ENCODE measurements at regions not wholly inside any gene's neighbourhood (a gene's known extent, or its start where the extent isn't known, plus 50 kb on each side); places are given as distances from the start of the nearest gene placed in this dataset.

DNA sequence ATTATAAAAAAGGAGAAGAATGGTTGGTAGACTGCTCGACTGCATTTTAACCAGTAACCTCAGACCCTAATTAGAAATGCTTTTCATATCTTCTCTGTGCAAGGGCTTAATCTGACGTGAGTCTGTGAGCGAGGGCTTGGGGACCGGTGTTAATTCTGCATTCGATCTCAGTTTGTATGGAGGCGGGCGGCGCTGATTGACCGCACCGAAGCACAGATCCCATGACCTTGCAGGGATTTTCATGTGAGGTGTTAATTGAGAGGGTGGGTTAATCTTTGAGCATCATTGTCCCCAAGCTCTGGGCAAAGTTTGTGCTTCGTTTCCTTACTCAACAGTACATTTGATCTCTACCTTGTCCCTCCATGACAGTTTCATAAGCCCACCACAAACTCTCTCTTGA is 250.9 kb downstream of the NR2F2 start:
- Histone ChIP-seq H3K4me3 (ENCODE audit: low read depth, low read length) (no peak overlapping the region), H3K9ac (ENCODE audit: low read length) (no peak overlapping the region), H3K27ac (ENCODE audit: low read depth, low read length) (no peak overlapping the region), H3K9me3 (ENCODE audit: control insufficient read depth, insufficient read depth, low read depth, low read length) (no peaks in the 10 kb centered on the region), H3K4me1 (ENCODE audit: control insufficient read depth, insufficient read depth, low read length) (0 out of 2 replicates have a peak, but pooled peaks cover 3% of the 10 kb centered on the region), H3K27me3 (ENCODE audit: control insufficient read depth, insufficient read depth, low read length) (no peaks in the 10 kb centered on the region), H3K36me3 (ENCODE audit: control insufficient read depth, insufficient read depth, low read length) (no peaks in the 10 kb centered on the region)

DNA sequence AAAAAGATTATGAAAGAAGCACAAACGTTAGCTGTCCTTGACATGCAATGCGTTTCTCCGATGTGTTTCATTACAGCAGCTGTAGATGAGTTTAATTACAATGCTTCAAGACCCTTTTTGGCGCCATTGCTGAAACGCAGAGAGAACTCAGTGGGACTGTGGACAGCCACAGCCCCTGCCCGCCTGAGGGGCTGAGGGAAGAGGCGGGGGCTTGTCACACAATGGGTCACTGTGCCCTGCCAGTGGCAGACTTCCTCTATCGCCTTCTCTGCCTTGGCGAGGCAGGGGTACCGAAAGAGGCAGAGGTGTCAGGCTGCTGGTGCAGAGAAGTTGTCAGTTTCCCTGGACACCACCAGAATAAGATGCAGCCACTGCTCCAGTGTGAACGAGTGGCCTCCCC is 252.0 kb downstream of the NR2F2 start:
- Histone ChIP-seq H3K4me1 (ENCODE audit: control insufficient read depth, insufficient read depth, low read length) (peaks cover 5% of the 10 kb centered on the region; the same call in 1 of the 2 replicates), H3K27me3 (ENCODE audit: control insufficient read depth, insufficient read depth, low read length) (no peaks in the 10 kb centered on the region), H3K9ac (ENCODE audit: low read length) (no peak overlapping the region), H3K4me3 (ENCODE audit: low read depth, low read length) (no peak overlapping the region), H3K36me3 (ENCODE audit: control insufficient read depth, insufficient read depth, low read length) (no peaks in the 10 kb centered on the region), H3K9me3 (ENCODE audit: control insufficient read depth, insufficient read depth, low read depth, low read length) (no peaks in the 10 kb centered on the region), H3K27ac (ENCODE audit: low read depth, low read length) (no peak overlapping the region)

DNA sequence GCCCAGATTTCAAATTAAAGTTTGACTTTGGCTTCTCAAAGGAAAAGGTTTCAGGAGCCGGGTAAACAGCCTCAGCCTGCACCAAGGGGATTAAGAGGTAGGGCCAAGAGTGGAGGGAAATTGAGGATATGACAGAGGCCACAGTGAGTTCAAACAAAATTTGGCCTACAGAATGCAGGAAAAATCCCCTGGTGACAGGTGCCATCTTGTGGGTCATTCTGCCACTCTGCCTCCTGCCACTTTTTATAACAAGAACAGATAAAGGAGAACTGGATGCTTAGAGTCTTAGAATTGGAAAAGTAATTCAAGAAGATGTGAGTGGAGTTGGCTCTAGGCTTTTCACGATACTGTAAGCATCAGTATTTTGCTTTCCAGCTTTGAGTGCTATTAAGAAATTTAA is 253.2 kb downstream of the NR2F2 start:
- no peaks in the 10 kb centered on the region for H3K36me3 ChIP-seq (ENCODE audit: control insufficient read depth, insufficient read depth, low read length)
- H3K4me3 ChIP-seq (ENCODE audit: low read depth, low read length), result no peak overlapping the region
- H3K9me3 ChIP-seq (ENCODE audit: control insufficient read depth, insufficient read depth, low read depth, low read length), result no peaks in the 10 kb centered on the region
- H3K4me1 ChIP-seq (ENCODE audit: control insufficient read depth, insufficient read depth, low read length), result peaks cover 9% of the 10 kb centered on the region; the same call in 1 of the 2 replicates
- H3K27me3 ChIP-seq (ENCODE audit: control insufficient read depth, insufficient read depth, low read length), result no peaks in the 10 kb centered on the region
- H3K9ac ChIP-seq (ENCODE audit: low read length), result no peak overlapping the region
- no peak overlapping the region for H3K27ac ChIP-seq (ENCODE audit: low read depth, low read length)

DNA sequence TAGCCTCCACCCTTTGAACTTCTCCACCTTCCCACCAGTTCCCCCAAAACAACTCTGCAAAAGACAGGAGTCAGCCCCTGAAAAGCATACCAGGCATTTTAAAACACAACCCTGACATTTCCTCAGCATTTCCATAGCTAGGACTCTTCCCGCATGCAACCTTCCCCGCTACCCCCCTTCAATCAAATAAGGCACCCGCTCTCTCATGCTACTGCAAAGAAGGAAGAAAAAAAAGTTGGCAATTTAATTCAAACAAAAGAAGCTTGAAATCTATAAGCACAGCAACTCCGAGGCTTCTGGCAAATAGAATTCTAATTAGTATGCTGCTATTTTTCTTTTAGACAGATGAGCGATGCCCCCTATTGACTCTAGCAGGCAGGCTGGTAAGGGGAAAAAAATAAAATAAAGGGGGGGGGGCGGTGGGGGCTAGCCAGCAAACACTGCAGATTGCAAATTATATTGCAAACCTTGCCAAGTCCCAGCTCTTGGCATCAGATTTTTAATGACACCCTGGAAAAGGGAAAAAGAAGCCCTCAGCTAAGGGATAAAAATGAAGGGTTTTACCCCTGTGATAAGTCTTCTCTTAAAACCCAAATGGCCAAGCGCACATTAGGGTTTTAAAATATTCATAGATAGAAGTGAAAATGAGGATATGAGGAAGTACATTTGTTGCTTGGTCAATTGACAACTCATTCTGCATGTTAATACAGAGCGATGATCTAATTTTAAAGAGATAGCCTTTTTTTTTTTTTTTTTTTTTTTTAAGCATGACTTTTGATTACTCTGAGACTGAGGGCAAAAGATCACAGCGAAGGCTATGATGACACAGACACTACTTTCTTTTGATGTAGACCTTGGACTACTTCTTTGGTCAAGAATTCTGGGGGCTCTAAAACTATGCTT is 255.2 kb downstream of the NR2F2 start:
- Histone ChIP-seq H3K4me3 (ENCODE audit: low read depth, low read length) (no peak overlapping the region), H3K9me3 (ENCODE audit: control insufficient read depth, insufficient read depth, low read depth, low read length) (no peaks in the 10 kb centered on the region), H3K27ac (ENCODE audit: low read depth, low read length) (no peak overlapping the region), H3K4me1 (ENCODE audit: control insufficient read depth, insufficient read depth, low read length) (peaks cover 9% of the 10 kb centered on the region; the same call in 1 of the 2 replicates), H3K36me3 (ENCODE audit: control insufficient read depth, insufficient read depth, low read length) (no peaks in the 10 kb centered on the region), H3K9ac (ENCODE audit: low read length) (no peak overlapping the region), H3K27me3 (ENCODE audit: control insufficient read depth, insufficient read depth, low read length) (no peaks in the 10 kb centered on the region)

DNA sequence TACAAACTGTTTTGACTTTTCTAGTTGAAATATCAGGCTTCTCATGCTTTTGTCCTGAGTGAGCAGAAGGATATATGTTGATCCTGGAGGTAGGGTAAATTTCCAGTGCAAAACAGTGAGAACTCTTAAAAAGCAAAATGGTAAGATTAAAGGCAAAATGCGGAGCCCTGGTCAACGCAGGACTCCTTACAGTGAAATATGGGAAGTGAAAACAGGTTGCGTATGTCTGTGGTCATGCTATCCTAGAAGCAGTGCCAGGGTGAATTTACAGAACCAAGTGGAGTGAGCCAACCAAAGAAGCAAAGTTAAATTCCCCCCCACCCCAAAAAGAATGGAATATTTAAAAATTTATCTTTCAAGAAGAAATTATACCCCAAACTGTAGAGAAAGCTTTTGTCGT is 256.4 kb downstream of the NR2F2 start:
- H3K9ac ChIP-seq (ENCODE audit: low read length), result no peak overlapping the region
- no peak overlapping the region for H3K27ac ChIP-seq (ENCODE audit: low read depth, low read length)
- H3K4me3 ChIP-seq (ENCODE audit: low read depth, low read length), result no peak overlapping the region
- H3K27me3 ChIP-seq (ENCODE audit: control insufficient read depth, insufficient read depth, low read length), result no peaks in the 10 kb centered on the region
- no peaks in the 10 kb centered on the region for H3K9me3 ChIP-seq (ENCODE audit: control insufficient read depth, insufficient read depth, low read depth, low read length)
- H3K36me3 ChIP-seq (ENCODE audit: control insufficient read depth, insufficient read depth, low read length), result no peaks in the 10 kb centered on the region
- H3K4me1 ChIP-seq (ENCODE audit: control insufficient read depth, insufficient read depth, low read length), result peaks cover 9% of the 10 kb centered on the region; the same call in 1 of the 2 replicates

DNA sequence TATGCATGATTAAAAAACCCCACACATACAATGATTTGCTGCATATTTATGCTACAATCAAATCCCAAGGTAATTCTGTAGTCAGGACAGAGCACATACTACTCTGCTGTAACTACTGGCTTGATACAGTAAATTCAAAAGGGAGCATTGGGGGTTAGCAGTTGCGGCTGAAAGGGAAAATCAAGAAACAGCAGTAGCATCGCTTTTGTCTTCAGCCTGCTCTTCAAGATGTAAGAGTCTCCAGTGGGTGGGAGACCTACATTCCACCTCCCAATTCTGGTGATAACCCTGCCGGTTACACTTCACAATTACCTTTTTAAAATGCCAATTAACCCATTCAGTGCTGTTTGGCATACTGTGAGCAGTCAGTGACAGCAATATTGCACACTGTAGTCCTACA is 259.4 kb downstream of the NR2F2 start:
- no peaks in the 10 kb centered on the region for H3K27me3 ChIP-seq (ENCODE audit: control insufficient read depth, insufficient read depth, low read length)
- H3K9me3 ChIP-seq (ENCODE audit: control insufficient read depth, insufficient read depth, low read depth, low read length), result no peaks in the 10 kb centered on the region
- H3K9ac ChIP-seq (ENCODE audit: low read length), result no peak overlapping the region
- no peak overlapping the region for H3K4me3 ChIP-seq (ENCODE audit: low read depth, low read length)
- H3K36me3 ChIP-seq (ENCODE audit: control insufficient read depth, insufficient read depth, low read length), result no peaks in the 10 kb centered on the region
- peaks cover 11% of the 10 kb centered on the region; the same call in 1 of the 2 replicates for H3K4me1 ChIP-seq (ENCODE audit: control insufficient read depth, insufficient read depth, low read length)
- no peak overlapping the region for H3K27ac ChIP-seq (ENCODE audit: low read depth, low read length)

DNA sequence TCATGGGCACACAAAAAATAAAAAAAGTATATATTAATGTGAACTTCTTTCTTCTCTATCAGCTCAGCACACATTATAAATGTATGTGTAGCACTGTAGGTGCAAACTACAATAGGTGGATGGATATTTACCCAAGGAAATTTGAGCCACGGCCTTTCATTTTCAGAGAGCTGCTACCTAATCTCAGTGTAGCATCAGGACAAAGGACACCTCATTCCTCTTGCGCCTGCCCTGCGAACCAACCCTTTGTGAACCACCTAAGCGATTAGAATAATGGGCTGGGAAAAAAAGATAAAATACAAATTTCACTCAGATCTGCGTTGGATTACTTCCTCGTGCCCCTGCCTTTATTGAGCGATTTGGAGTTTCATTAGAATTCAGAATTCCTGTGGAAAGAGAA is 263.2 kb downstream of the NR2F2 start:
- Histone ChIP-seq H3K27ac (ENCODE audit: low read depth, low read length) (no peak overlapping the region), H3K4me1 (ENCODE audit: control insufficient read depth, insufficient read depth, low read length) (peaks cover 3% of the 10 kb centered on the region; the same call in 1 of the 2 replicates), H3K27me3 (ENCODE audit: control insufficient read depth, insufficient read depth, low read length) (no peaks in the 10 kb centered on the region), H3K4me3 (ENCODE audit: low read depth, low read length) (no peak overlapping the region), H3K36me3 (ENCODE audit: control insufficient read depth, insufficient read depth, low read length) (no peaks in the 10 kb centered on the region), H3K9me3 (ENCODE audit: control insufficient read depth, insufficient read depth, low read depth, low read length) (no peaks in the 10 kb centered on the region), H3K9ac (ENCODE audit: low read length) (no peak overlapping the region)

DNA sequence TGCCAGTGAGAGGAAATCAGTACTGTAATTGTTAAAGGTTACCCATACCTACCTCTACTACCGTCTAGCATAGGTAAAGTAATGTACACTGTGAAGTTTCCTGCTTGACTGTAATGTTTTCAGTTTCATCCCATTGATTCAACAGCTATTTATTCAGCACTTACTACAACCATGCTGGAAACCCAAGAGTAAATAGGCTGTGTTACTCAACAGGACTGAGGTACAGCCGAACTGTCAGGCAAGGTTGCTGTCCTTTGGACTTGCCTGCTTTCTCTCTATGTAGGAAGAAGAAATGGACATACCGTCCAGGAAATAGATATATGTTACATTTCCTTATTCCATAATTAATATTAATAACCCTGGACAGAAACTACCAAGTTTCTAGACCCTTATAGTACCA is 265.5 kb downstream of the NR2F2 start:
- Histone ChIP-seq H3K36me3 (ENCODE audit: control insufficient read depth, insufficient read depth, low read length) (no peaks in the 10 kb centered on the region), H3K4me3 (ENCODE audit: low read depth, low read length) (no peak overlapping the region), H3K27ac (ENCODE audit: low read depth, low read length) (no peak overlapping the region), H3K27me3 (ENCODE audit: control insufficient read depth, insufficient read depth, low read length) (no peaks in the 10 kb centered on the region), H3K4me1 (ENCODE audit: control insufficient read depth, insufficient read depth, low read length) (0 out of 2 replicates have a peak, but pooled peaks cover 3% of the 10 kb centered on the region), H3K9ac (ENCODE audit: low read length) (no peak overlapping the region), H3K9me3 (ENCODE audit: control insufficient read depth, insufficient read depth, low read depth, low read length) (no peaks in the 10 kb centered on the region)

DNA sequence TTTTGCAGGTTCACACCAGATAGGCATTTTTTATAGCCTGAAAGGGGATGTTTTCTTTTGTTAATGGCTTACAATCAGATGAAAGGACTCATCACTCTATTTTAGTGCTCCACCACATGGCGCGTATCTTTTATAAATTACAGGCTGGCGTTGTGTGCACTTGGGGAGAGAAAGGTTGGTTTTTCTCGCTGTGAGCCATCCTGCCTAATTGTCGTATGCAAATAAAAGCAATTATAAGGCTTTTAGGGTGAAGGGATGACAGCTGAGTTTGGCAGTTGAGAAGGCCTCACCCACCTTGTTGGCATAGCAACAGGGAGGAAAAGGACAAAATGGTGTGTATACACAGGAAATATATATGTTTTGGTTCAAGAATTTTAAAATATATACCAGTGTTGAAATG is 268.0 kb downstream of the NR2F2 start:
- no peak overlapping the region for H3K27ac ChIP-seq (ENCODE audit: low read depth, low read length)
- 0 out of 2 replicates have a peak, but pooled peaks cover 3% of the 10 kb centered on the region for H3K4me1 ChIP-seq (ENCODE audit: control insufficient read depth, insufficient read depth, low read length)
- no peak overlapping the region for H3K4me3 ChIP-seq (ENCODE audit: low read depth, low read length)
- H3K9me3 ChIP-seq (ENCODE audit: control insufficient read depth, insufficient read depth, low read depth, low read length), result no peaks in the 10 kb centered on the region
- H3K36me3 ChIP-seq (ENCODE audit: control insufficient read depth, insufficient read depth, low read length), result no peaks in the 10 kb centered on the region
- H3K9ac ChIP-seq (ENCODE audit: low read length), result no peak overlapping the region
- H3K27me3 ChIP-seq (ENCODE audit: control insufficient read depth, insufficient read depth, low read length), result no peaks in the 10 kb centered on the region

DNA sequence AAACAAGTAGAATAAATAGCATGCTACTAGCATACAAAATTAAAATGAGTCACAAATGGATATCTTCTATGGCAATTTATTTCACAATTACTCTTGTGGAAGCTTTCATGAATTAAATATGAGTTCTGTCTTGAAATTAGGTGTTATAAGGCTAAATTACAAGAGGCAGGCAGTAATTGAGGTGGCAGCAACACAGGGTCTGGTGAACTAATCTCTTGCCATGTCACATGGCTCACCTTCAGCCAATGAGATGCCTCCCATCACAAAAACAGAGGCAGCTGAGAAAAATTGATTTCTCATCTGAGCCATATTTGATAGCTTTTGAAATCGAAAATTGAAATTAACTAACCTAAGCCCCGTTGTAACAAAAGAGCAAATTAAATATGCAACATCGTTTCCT is 268.8 kb downstream of the NR2F2 start:
- H3K27me3 ChIP-seq (ENCODE audit: control insufficient read depth, insufficient read depth, low read length), result no peaks in the 10 kb centered on the region

DNA sequence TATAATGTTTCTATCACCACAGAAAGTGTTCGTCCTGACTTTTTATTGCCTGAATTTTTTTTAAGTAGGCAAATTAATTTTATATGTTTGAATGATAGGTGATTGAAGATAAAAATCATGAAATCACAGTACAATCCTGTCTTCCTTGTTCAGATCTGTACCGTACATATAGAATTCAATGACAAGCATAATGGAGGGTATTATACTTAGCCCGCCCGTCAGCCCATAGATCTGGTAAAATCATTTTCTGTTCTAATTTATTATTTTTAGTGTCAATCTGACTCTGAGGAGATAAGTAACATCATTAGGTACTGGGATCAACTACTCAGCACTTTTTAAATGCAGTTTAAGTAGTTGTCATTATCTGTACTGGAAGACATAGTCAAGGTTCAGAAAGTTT is 269.9 kb downstream of the NR2F2 start:
- H3K9ac ChIP-seq (ENCODE audit: low read length), result no peak overlapping the region
- no peaks in the 10 kb centered on the region for H3K4me1 ChIP-seq (ENCODE audit: control insufficient read depth, insufficient read depth, low read length)
- no peak overlapping the region for H3K27ac ChIP-seq (ENCODE audit: low read depth, low read length)
- no peaks in the 10 kb centered on the region for H3K27me3 ChIP-seq (ENCODE audit: control insufficient read depth, insufficient read depth, low read length)
- H3K4me3 ChIP-seq (ENCODE audit: low read depth, low read length), result no peak overlapping the region
- no peaks in the 10 kb centered on the region for H3K36me3 ChIP-seq (ENCODE audit: control insufficient read depth, insufficient read depth, low read length)
- no peaks in the 10 kb centered on the region for H3K9me3 ChIP-seq (ENCODE audit: control insufficient read depth, insufficient read depth, low read depth, low read length)

More for the DNA sequence above, 268.8 kb downstream of the NR2F2 start:
- Histone ChIP-seq H3K4me1 (ENCODE audit: control insufficient read depth, insufficient read depth, low read length) (no peaks in the 10 kb centered on the region), H3K27ac (ENCODE audit: low read depth, low read length) (no peak overlapping the region), H3K4me3 (ENCODE audit: low read depth, low read length) (no peak overlapping the region), H3K36me3 (ENCODE audit: control insufficient read depth, insufficient read depth, low read length) (no peaks in the 10 kb centered on the region), H3K9ac (ENCODE audit: low read length) (no peak overlapping the region), H3K9me3 (ENCODE audit: control insufficient read depth, insufficient read depth, low read depth, low read length) (no peaks in the 10 kb centered on the region)
